ENCODE measurements at regions not wholly inside any gene's neighbourhood (a gene's known extent, or its start where the extent isn't known, plus 50 kb on each side); places are given as distances from the start of the nearest gene placed in this dataset.

GRCh38 chr18:51811883-51812282 lies 528.1 kb upstream of the DCC start (continued):
- no peak for TF ChIP-seq REST (IDR thresholded peaks at IDR 0.05)
- TF ChIP-seq NR3C1 (IDR thresholded peaks at IDR 0.05): no peak

GRCh38 chr18:51813740-51814139 lies 526.3 kb upstream of the DCC start:
- Histone ChIP-seq H3K9me3 (no peaks in the 10 kb centered on the region), H3K4me3 (no peak overlapping the region), H3K27ac (no peak overlapping the region), H3K4me1 (no peaks in the 10 kb centered on the region), H3K4me2 (no peak overlapping the region)
- CTCF ChIA-PET: no interaction called here
- TF ChIP-seq E2F6 (IDR thresholded peaks at IDR 0.05; ENCODE audit: borderline replicate concordance, low read depth) (no peak), JUN (IDR thresholded peaks at IDR 0.05) (no peak), RAD21 (conservative IDR thresholded peaks at IDR 0.05 in 1 of 2, IDR thresholded peaks at IDR 0.05 in 1 of 2) (no peak), ELK1 (IDR thresholded peaks at IDR 0.05; ENCODE audit: low read depth, low read length) (no peak), SMC3 (IDR thresholded peaks at IDR 0.05) (no peak), EHMT2 (IDR thresholded peaks at IDR 0.05; ENCODE audit: low read depth) (no peak), USF2 (IDR thresholded peaks at IDR 0.05) (no peak), ZSCAN20 (CRISPR knock-in tag; IDR thresholded peaks at IDR 0.05) (no peak), RARB (CRISPR knock-in tag; IDR thresholded peaks at IDR 0.05) (no peak), NFE2L2 (conservative IDR thresholded peaks at IDR 0.05; ENCODE audit: low read length) (no peak), RFX5 (IDR thresholded peaks at IDR 0.05) (no peak), FOSB (CRISPR knock-in tag; IDR thresholded peaks at IDR 0.05) (no peak), BHLHE40 (IDR thresholded peaks at IDR 0.05; ENCODE audit: low read depth, low read length) (no peak), HOXA7 (CRISPR knock-in tag; IDR thresholded peaks at IDR 0.05) (no peak), BCL3 (IDR thresholded peaks at IDR 0.05) (no peak), EP300 (IDR thresholded peaks at IDR 0.05) (no peak), ZFP36 (IDR thresholded peaks at IDR 0.05; ENCODE audit: borderline replicate concordance, partially characterized antibody) (no peak), KDM5A (IDR thresholded peaks at IDR 0.05) (no peak), SREBF2 (IDR thresholded peaks at IDR 0.05) (no peak), HES2 (IDR thresholded peaks at IDR 0.05) (no peak)
- POLR2A ChIA-PET: no interaction called here
- ATAC-seq (no peak), DNase-seq (ENCODE audit: low read depth in 1 of 2, low spot score in 1 of 2) (no peak), FAIRE-seq (no peak)
- WGBS (ENCODE audit: missing lambda C conversion rate): 0% methylated on average over 2 of the region's 2 CpGs

Data from A549 (cell line).